Gastroesophageal sphincter (tissue), 4 donors: ENCODE measurements at regions not wholly inside any gene's neighbourhood (a gene's known extent, or its start where the extent isn't known, plus 50 kb on each side); places are given as distances from the start of the nearest gene placed in this dataset.

ENCODE experiments used
- ATAC-seq: fragments of 150-250 bp; one replicate; pipeline ENCODE4 v1.9.1; 2016; ENCODE audit warnings: mild to moderate bottlenecking, moderate library complexity
- H3K27ac ChIP-seq, 4 donors: fragments of 200-600 bp; sonication (generic) in 3 of 4; 1 replicate in 3 of 4; 2 replicates in 1 of 4; pipeline ENCODE4 v1.5.1; 2016 to 2019
- H3K27me3 ChIP-seq: fragments of 200-600 bp; sonication (generic); one replicate; pipeline ENCODE4 v1.5.1; 2019
- H3K36me3 ChIP-seq, 2 donors: fragments of 200-600 bp; sonication (generic); one replicate each; pipeline ENCODE4 v1.5.1; 2019; ENCODE audit warnings: control low read depth in 1 of 2
- H3K4me1 ChIP-seq, 3 donors: fragments of 200-600 bp; sonication (generic); 1 replicate in 2 of 3; 2 replicates in 1 of 3; pipeline ENCODE4 v1.5.1; 2016 to 2019; ENCODE audit warnings: control low read depth in 2 of 3
- H3K4me3 ChIP-seq, 2 donors: fragments of 200-600 bp; sonication (generic); one replicate each; pipeline ENCODE4 v1.5.1; 2019; ENCODE audit warnings: mild to moderate bottlenecking in 1 of 2, moderate library complexity in 1 of 2
- H3K9me3 ChIP-seq, 3 donors: fragments of 200-600 bp; sonication (generic); one replicate each; pipeline ENCODE4 v1.5.1; 2017 to 2019; ENCODE audit warnings: control low read depth in 2 of 3
- CTCF ChIP-seq, 4 experiments: fragments of 200-600 bp in 2 of 4; fragments of 450-650 bp in 2 of 4; sonication (generic) in 1 of 4; IDR thresholded peaks; one replicate each; pipeline ENCODE4 v1.5.1; 2017 to 2019; ENCODE audit warnings: antibody characterized with exemption in 4 of 4, mild to moderate bottlenecking in 2 of 4, moderate library complexity in 2 of 4
- EP300 ChIP-seq: sonication (generic); formaldehyde crosslinking; IDR thresholded peaks from one replicate; pipeline ENCODE4 v1.6.1; 2017; ENCODE audit warnings: antibody characterized with exemption, mild to moderate bottlenecking
- POLR2A ChIP-seq, 2 donors: fragments of 450-650 bp; IDR thresholded peaks; one replicate each; pipeline ENCODE4 v1.6.1; 2017; ENCODE audit warnings: antibody characterized with exemption in 2 of 2, mild to moderate bottlenecking in 2 of 2, moderate library complexity in 1 of 2
- POLR2AphosphoS5 ChIP-seq: sonication (generic); formaldehyde crosslinking; IDR thresholded peaks from one replicate; pipeline ENCODE4 v1.6.1; 2017; ENCODE audit warnings: antibody characterized with exemption
- WGBS, 2 donors: methylation state at CpG; one replicate each; pipeline ENCODE4 v1.1.5; 2018; ENCODE audit warnings: low coverage in 1 of 2; 5-methylcytosine and 5-hydroxymethylcytosine counted together

GRCh38 chr2:220513573-220514288, 886.3 kb downstream of the SLC4A3 start:
- ATAC-seq = no peak

GRCh38 chr2:220521551-220521950, 894.1 kb downstream of the SLC4A3 start:
- ATAC-seq = no peak
- Histone ChIP-seq H3K36me3 (no peaks in the 10 kb centered on the region), H3K27me3 (no peaks in the 10 kb centered on the region), H3K27ac (no peak overlapping the region), H3K4me3 (no peak overlapping the region), H3K9me3 (no peaks in the 10 kb centered on the region), H3K4me1 (no peaks in the 10 kb centered on the region)
- TF ChIP-seq POLR2A (IDR thresholded peaks at IDR 0.05) (no peak), POLR2AphosphoS5 (no peak), CTCF (IDR thresholded peaks at IDR 0.05) (no peak), EP300 (no peak)
- WGBS, 2 donors = 64 to 83% methylated on average over 1 to 4 of the region's 5 CpGs

More at GRCh38 chr2:220513573-220514288, 886.3 kb downstream of the SLC4A3 start:
- no peak for TF ChIP-seq POLR2A (IDR thresholded peaks at IDR 0.05)
- TF ChIP-seq CTCF (IDR thresholded peaks at IDR 0.05) = no peak
- no peak for TF ChIP-seq POLR2AphosphoS5
- no peak for TF ChIP-seq EP300
- WGBS, 2 donors = 40 to 52% methylated on average over 2 of the region's 2 CpGs
- H3K9me3 ChIP-seq = no peaks in the 10 kb centered on the region
- H3K36me3 ChIP-seq = no peaks in the 10 kb centered on the region
- H3K4me3 ChIP-seq = no peak overlapping the region
- no peak overlapping the region for H3K27ac ChIP-seq
- no peaks in the 10 kb centered on the region for H3K27me3 ChIP-seq
- H3K4me1 ChIP-seq = peaks cover 0 to 13% (median 0%) of the 10 kb centered on the region in 3 donors

GRCh38 chr2:220528180-220528675, 900.8 kb downstream of the SLC4A3 start:
- no peak overlapping the region for H3K4me3 ChIP-seq
- H3K36me3 ChIP-seq = no peaks in the 10 kb centered on the region
- ATAC-seq = no peak

GRCh38 chr2:220531216-220531615, 903.8 kb downstream of the SLC4A3 start:
- Histone ChIP-seq H3K36me3 (no peaks in the 10 kb centered on the region), H3K4me3 (no peak overlapping the region), H3K4me1 (peaks cover 0 to 4% (median 0%) of the 10 kb centered on the region in 3 donors), H3K9me3 (peaks cover 0 to 10% (median 0%) of the 10 kb centered on the region in 3 donors), H3K27me3 (no peaks in the 10 kb centered on the region), H3K27ac (no peak overlapping the region)
- no peak for ATAC-seq
- TF ChIP-seq POLR2A (IDR thresholded peaks at IDR 0.05) = no peak
- TF ChIP-seq CTCF (IDR thresholded peaks at IDR 0.05) = no peak
- no peak for TF ChIP-seq POLR2AphosphoS5
- TF ChIP-seq EP300 = no peak
- WGBS, 2 donors = 100% methylated on average over 1 of the region's 1 CpG

More at GRCh38 chr2:220528180-220528675, 900.8 kb downstream of the SLC4A3 start:
- Histone ChIP-seq H3K4me1 (peaks cover 0 to 4% (median 0%) of the 10 kb centered on the region in 3 donors), H3K27ac (no peak overlapping the region), H3K27me3 (no peaks in the 10 kb centered on the region), H3K9me3 (peaks cover 0 to 6% (median 0%) of the 10 kb centered on the region in 3 donors)
- no peak for TF ChIP-seq POLR2AphosphoS5
- TF ChIP-seq POLR2A (IDR thresholded peaks at IDR 0.05) = no peak
- no peak for TF ChIP-seq EP300
- no peak for TF ChIP-seq CTCF (IDR thresholded peaks at IDR 0.05)
- WGBS, 2 donors = 58 to 78% methylated on average over 3 of the region's 3 CpGs

GRCh38 chr2:220533485-220533884, 906.1 kb downstream of the SLC4A3 start:
- Histone ChIP-seq H3K4me3 (no peak overlapping the region), H3K36me3 (no peaks in the 10 kb centered on the region), H3K4me1 (peaks cover 0 to under 1% (median 0%) of the 10 kb centered on the region in 3 donors), H3K27me3 (no peaks in the 10 kb centered on the region), H3K9me3 (peaks cover 0 to 10% (median 0%) of the 10 kb centered on the region in 3 donors), H3K27ac (no peak overlapping the region)
- TF ChIP-seq POLR2A (IDR thresholded peaks at IDR 0.05) = no peak
- no peak for TF ChIP-seq POLR2AphosphoS5
- no peak for TF ChIP-seq EP300
- no peak for TF ChIP-seq CTCF (IDR thresholded peaks at IDR 0.05)
- WGBS, 2 donors = 56% methylated on average over 2 of the region's 2 CpGs; no CpG with 5 or more reads in 1 of the 2 donors
- no peak for ATAC-seq
